ENCODE measurements at regions not wholly inside any gene's neighbourhood (a gene's known extent, or its start where the extent isn't known, plus 50 kb on each side); places are given as distances from the start of the nearest gene placed in this dataset.

- in situ Hi-C loops (cut with HindIII; ENCODE audit: low sequenced_read_pairs): no loop called here
Observed at GRCh38 chr3:87614998-87615397, 338.6 kb upstream of the POU1F1 start.

GRCh38 chr3:87607234-87607633 is 330.9 kb upstream of the POU1F1 start:
- no peak for TF ChIP-seq CTCF (IDR thresholded peaks at IDR 0.05; ENCODE audit: low read depth, low read length)
- no peak for DNase-seq (ENCODE audit: low read depth, low spot score)
- no peak overlapping the region for H3K4me3 ChIP-seq (ENCODE audit: low read depth, low read length)
- in situ Hi-C loops (cut with HindIII; ENCODE audit: low sequenced_read_pairs): no loop called here

More at GRCh38 chr3:87614998-87615397, 338.6 kb upstream of the POU1F1 start:
- TF ChIP-seq CTCF (IDR thresholded peaks at IDR 0.05; ENCODE audit: low read depth, low read length): no peak
- H3K4me3 ChIP-seq (ENCODE audit: low read depth, low read length): no peak overlapping the region
- DNase-seq (ENCODE audit: low read depth, low spot score): no peak

- no peak for TF ChIP-seq CTCF (IDR thresholded peaks at IDR 0.05; ENCODE audit: low read depth, low read length)
- in situ Hi-C loops (cut with HindIII; ENCODE audit: low sequenced_read_pairs): no loop called here
Observed at GRCh38 chr3:87595798-87596197, 319.4 kb upstream of the POU1F1 start.

GRCh38 chr3:87581240-87581639 is 304.9 kb upstream of the POU1F1 start:
- in situ Hi-C loops (cut with HindIII; ENCODE audit: low sequenced_read_pairs): no loop called here
- H3K4me3 ChIP-seq (ENCODE audit: low read depth, low read length): no peak overlapping the region
- no peak for TF ChIP-seq CTCF (IDR thresholded peaks at IDR 0.05; ENCODE audit: low read depth, low read length)
- no peak for DNase-seq (ENCODE audit: low read depth, low spot score)

More at GRCh38 chr3:87595798-87596197, 319.4 kb upstream of the POU1F1 start:
- DNase-seq (ENCODE audit: low read depth, low spot score): no peak
- no peak overlapping the region for H3K4me3 ChIP-seq (ENCODE audit: low read depth, low read length)

GRCh38 chr3:87576752-87577151 is 300.4 kb upstream of the POU1F1 start:
- no peak for DNase-seq (ENCODE audit: low read depth, low spot score)
- no peak overlapping the region for H3K4me3 ChIP-seq (ENCODE audit: low read depth, low read length)
- no peak for TF ChIP-seq CTCF (IDR thresholded peaks at IDR 0.05; ENCODE audit: low read depth, low read length)
- in situ Hi-C loops (cut with HindIII; ENCODE audit: low sequenced_read_pairs): no loop called here

- TF ChIP-seq CTCF (IDR thresholded peaks at IDR 0.05; ENCODE audit: low read depth, low read length): no peak
- no peak for DNase-seq (ENCODE audit: low read depth, low spot score)
- in situ Hi-C loops (cut with HindIII; ENCODE audit: low sequenced_read_pairs): no loop called here
- no peak overlapping the region for H3K4me3 ChIP-seq (ENCODE audit: low read depth, low read length)
Observed at GRCh38 chr3:87575550-87575949, 299.2 kb upstream of the POU1F1 start.

- in situ Hi-C loops (cut with HindIII; ENCODE audit: low sequenced_read_pairs): no loop called here
- no peak for DNase-seq (ENCODE audit: low read depth, low spot score)
- no peak for TF ChIP-seq CTCF (IDR thresholded peaks at IDR 0.05; ENCODE audit: low read depth, low read length)
- H3K4me3 ChIP-seq (ENCODE audit: low read depth, low read length): no peak overlapping the region
Observed at GRCh38 chr3:87568331-87568730, 291.9 kb upstream of the POU1F1 start.

Data from astrocyte of the spinal cord (primary cell).